HG03139 (cell line): ENCODE measurements at regions not wholly inside any gene's neighbourhood (a gene's known extent, or its start where the extent isn't known, plus 50 kb on each side); places are given as distances from the start of the nearest gene placed in this dataset.

Source experiments
- ATAC-seq: cut with Tn5 transposase; IDR thresholded peaks from one replicate; pipeline ENCODE4 v1.9.1; 2021; ENCODE audit not compliant: unreplicated experiment

DNA sequence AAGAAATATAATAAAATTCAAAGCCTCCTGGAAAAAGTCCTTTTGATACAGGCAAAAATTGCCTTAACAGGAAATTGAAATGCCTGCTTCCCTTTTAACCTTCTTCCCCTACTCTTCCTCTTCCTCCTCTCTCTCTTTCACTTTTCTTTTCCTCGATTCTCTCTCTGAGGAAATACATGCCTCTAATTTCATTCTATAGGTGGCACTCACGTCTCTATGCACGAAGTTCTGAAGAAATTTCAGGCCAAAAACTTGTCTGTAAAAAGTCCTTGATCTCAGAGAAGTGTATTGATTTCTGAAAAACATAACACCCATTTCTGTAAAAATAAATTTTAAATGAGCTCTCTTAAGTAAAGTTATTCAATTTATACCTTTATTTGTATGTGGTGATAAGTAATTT is 371.7 kb upstream of the IRX4 start:
- ATAC-seq = no peak

DNA sequence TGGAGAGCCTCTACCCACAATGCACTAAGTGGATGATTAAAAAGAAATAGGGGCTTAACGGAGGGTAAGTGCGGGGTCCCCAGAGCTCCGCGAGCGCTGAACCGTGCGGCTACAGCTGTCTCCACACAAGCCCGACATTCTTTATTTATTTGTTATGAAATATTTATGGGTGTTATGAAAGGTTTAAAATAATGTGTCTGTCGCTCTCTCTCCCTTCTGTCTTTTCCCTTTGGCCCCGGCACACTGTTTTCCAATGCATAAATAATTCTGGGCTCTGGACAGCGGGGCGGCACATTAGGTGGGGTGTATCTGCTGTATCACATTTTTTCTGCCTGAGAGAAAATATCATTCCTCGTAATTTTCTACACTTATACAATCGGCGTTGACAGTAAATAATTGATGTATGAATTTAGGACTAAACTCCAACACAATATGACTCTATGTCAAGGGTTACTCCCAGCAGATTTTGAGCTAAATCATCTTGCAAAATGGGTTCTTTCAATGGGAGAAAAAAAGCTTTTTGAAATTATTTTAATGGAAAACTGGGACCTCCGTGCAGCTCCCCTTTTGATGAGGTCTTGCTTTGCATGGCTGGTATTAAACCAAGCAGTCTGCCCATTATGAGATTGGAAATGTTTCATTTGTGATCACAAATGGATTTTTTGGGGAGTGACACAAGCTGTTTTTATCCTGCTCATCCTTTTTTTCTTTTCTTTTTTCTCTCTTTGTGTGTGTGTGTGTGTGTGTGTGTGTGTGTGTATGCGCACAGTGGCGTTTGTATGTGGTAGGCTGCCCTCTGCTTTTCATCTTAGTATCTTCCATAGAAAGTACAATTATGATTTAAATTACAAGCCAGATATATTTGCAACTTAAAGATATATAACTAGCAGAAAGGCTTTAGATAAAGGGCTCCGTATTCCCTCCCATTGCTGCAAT is 370.6 kb upstream of the IRX4 start:
- ATAC-seq = no peak

DNA sequence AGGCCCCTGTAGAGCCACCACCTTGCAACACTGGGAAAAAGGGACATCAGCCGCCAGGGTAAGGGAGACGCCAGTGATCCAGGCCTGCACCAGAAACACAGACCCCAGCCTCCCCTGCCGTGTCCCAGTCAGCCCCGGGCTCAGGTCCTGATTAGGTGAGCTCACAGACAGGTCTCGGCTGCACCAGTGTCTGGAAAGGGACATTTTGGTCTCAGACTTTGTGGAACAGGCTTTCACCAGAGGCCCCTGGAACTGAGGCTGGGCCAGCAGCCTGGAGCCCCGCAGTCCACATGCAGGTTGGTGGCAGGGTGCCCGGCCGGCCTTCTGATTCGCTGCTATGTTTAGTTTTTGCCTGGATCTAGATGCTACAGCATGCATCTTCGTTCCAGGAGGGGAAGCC is 369.0 kb upstream of the IRX4 start:
- ATAC-seq = no peak

DNA sequence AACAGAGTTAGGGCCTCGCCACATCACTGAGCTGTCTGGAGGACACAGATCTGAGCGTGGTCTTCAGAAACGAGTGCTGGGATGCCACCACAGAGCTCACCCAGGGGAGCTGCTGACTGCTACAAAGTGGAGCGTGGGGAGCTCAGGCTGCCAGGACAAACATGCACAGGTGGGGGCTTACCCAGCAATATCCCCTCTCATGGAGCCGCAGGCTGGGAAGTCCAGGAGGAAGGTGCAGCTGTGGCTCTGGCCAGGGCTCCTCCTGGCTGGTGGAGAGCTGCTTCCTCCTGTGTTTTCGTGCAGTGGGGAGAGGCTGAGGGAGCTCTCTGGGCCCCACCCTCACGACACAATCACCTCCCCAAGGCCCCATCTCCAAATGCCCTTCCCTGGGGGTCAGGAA is 368.6 kb upstream of the IRX4 start:
- no peak for ATAC-seq

DNA sequence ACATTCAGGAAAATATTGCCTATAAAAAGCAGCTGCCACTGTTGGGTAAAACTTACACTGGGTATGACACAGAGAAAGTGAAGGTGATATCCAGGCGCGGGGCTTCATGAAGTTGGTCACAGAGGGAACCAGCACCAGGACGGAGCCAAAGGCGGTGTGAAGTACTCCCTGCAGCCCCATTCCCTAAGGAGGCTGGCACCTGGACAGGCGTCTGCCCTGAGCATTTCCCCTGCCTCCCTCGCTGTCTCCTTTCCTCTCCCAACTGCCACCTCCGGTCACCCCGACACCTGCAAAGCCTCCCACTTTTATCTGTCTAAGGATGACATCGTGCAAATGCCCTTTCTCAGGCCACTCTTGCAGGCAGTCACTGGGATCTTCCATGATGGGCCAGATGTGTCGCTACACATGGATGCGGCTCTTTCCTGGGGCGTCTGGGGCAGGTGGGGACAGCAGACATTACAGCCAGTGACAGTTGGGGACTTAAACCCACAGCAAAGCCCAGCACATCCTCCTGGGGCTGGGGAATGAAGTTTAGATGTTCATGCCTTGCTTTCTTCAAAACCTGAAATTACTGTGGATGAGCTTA is 367.7 kb upstream of the IRX4 start:
- no peak for ATAC-seq

DNA sequence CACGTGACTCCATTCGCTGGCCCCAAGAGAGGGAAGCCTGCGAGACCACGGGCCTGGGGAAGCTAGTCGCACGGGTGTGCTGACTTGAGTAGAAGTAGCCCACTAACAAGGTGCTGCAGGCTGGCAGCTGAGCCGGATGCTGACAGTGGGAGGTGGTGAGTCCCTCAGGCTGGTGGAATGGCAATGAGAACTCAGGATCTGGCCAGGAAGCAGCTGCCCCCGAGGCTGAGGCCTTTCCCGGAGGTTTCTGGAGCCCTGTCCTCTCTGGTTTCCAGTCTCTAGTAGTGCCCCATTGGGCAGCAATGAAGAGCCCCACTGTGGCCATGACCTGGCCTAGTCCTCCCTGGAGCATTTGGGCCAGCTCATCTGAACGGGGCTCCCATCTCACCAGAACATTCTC is 366.7 kb upstream of the IRX4 start:
- no peak for ATAC-seq

DNA sequence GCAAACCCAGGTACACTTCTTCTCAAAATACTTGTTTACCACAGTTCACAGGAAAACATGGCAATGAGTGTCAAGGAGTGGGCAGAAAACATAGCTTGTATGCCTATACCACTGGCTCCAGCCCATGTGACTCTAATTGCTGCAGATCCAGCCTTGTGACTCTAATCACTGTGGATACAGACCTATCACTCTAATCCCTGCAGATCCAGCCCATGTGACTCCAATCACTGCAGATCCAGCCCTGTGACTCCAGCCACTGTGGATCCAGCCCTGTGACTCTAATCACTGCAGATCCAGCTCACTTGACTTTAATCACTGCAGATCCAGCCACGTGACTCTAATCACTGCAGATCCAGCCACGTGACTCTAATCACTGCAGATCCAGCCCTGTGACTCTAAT is 366.3 kb upstream of the IRX4 start:
- no peak for ATAC-seq

DNA sequence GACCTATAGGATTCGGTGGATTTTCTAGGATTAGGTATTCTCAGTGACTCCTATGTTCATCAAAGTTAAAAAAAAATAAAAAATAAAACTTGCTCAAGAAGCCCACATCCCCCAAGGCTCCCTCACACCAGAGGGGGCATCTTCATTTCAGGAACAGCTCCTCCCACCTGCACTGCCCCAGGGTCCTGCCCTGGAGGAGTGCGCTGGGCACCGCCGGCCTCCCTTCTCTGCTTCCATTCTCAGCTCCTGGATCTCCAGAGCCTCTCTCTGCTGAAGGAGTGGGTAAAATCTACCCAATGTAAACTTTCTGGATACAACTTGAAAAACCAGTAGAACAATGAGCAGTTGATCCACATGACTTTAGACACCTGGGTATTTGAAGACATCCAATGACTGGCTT is 359.8 kb upstream of the IRX4 start:
- ATAC-seq = no peak

DNA sequence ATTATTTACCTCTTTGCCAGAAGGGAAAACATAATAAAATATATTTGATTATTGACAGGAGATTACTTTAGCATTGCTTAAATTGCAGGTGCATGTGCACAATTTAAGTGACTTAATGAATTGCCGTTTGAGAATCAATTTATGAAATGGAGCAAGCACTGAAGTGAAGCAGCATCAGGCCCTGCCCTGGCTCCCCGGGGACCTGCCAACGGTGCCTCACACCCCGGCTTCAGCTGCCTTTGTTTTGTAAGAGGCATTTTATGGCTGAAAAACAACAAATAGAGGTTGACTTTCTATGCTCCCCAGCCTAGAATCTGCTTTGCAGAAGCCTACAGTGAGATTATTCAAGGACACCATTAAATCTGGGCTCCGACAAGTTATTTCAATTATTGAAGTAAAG is 359.1 kb upstream of the IRX4 start:
- no peak for ATAC-seq

DNA sequence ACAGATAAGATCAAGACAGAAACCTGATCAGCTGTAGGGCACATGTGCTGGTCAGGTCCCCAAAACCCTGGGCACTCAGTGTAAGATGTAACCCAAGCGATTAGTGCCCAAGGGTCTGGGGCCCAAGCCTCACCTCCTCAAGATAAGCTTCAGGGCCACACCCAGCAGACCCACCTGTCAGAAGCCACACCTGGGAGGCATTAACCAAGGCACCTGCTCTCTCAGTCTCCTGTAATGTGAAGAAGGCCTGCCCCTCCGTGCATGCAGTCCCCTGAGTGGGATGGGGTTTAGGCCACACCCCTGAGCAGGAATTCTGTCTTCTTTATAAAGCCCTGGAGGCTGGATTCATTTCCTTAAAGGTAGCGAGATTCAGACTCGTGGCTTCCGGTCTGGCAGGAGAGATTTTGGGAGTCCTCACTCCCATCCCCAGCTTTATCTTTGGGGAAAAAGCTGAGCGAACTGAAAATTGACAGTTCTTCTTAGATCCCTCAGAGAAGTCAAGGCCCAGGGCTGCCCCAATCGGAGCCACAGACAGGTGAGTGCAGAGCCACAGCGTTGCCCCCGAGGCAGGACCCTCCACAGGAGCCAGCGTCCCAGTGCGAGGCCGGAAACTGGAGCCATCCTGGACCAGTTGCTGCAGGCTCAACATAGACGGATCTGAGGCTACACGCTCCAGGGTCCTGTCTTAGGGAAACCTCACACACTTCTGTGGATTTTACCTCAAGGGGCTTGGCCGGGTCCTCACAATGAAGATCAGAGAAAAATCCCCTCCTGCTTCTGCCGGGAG is 357.6 kb upstream of the IRX4 start:
- no peak for ATAC-seq

DNA sequence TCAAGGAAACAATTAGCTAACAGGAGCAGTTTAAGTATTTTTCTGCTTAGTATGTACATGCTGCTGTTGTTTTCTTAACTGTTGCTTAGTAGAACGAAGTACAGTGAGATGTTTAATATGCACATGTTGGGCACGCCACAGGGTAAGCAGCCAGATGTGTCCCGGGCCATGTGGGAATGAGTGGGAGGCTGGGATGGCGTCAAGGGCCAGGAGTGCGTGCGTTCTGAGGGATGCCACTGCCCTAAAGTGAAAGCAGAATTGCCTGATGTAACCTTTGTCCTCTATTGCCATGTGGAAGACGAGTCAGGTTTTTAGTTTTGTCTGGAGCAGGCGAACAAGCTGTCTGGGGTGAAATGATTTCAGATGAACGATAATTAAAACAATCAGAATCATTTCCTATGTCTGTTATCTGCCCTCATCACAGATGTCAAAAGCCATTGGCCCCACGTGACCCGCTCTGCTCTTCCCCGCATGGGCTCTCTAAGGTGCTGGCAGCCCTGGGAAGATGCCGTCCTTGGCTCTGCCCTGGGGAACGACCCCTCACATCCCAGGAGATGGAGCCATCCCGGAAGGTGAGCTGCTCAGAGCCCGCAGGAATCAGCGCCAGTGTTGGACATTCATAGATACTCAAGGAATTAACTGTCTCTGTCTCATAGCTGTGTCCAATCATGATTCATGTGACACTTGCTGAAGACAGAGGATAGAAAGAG is 356.6 kb upstream of the IRX4 start:
- ATAC-seq = no peak

DNA sequence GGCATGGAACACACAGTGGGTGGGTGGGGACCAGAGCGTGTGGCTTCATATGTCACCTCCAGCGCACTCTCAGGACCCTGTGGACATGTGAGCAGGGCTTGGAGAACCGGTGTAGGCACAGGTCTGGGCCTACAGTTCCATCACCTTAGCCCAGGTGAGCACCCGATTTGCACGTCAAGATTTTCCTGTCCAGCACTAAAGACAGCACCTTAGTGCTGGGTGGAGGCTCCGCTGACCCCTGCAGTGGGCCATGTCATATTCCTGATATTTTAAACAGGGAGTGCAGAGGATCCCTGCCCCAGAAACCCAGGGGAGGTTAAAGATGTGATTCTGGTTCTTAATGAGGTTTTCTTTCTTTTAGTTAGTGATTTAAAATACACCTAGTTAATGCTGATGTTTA is 356.0 kb upstream of the IRX4 start:
- ATAC-seq = no peak

DNA sequence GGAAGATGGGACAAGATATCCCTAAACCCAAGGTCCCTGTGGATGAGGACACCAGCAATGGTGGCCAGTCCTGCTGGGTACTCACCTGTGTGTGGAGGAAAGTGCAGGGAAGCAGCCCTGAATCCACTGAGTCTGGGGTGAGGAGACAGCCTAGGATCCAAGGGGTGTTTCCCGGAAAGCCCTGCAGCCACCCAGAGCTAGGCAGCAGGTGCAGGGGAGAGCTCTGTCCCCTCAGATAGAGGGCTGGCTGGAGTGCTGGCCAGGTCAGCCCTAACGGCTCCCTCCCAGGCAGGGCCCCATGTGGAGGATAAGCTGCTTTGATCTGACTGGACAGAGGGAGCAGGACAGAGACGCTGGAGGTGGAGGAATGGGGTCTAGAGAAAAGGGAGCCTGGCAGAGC is 344.7 kb upstream of the IRX4 start:
- no peak for ATAC-seq

DNA sequence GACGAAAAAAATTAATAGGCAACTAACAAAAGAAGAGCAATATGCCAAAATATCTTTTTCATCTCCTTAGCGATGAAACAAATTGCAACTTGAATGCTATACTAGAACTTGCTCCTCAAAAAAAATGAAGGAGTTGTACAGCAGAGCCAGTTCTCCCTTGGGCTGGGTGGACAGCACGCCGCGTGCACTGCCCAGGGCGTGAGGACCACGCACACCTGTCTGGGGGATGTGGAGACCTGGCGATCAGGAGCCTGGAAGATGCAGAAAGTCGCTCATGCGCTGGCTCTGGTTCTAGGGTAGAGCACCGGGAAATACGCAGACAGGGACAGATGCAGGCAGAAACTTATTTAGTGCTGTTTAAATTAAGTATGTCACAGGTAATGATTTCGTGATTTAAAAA is 342.0 kb upstream of the IRX4 start:
- no peak for ATAC-seq

DNA sequence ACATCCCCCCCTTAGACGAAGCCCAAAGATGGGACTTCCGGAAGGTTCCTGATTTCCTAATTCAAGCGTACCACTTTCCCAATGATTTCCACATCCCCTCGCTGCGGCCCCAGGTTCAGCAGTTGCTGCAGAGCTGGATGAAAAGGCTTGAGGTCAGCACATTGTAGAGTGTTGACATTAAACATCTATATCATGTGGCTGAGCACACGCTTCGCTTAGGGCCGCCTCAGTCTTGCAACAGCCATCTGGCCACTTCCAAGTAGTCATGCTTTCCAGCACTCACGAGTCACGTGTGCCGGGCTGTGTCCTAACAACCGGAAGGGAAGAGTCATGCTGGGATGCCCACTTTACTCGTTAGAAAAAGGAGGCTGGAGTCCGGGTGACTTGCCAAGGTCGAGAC is 340.6 kb upstream of the IRX4 start:
- no peak for ATAC-seq

DNA sequence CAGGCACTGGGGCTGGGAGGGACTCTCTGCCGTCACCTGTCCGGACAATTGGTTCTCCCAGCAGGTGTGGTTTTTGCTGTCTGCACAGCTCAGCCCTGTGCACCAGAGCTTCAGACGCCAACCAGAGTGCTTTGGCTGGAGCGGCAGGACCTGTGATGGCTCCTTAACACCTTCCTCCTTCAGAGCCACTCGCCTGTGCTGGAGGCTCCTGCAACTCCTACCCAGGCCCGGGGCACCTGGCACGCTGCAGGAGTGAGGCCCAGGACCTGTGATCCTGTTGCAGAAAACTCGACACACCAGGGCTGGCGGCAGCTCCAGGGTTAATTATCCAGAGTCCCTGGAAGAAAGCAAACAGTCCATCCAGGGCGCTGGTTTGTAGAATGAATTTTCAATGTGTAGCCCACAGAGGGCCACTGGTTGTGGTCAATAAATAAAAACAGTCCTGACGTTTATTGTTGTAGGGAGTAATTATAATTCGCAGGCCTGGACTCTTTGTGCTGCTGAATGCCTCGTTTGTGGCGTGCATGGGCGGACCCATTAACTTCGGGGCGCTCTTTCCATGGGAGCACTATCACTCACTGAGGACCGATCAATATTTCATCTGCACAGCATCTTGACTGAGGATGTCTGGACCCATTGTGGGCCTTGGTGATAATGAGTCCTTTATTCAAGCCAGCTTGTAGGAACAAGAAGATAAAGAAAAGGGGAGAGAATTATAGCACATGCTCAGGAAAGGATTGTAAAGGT is 339.7 kb upstream of the IRX4 start:
- ATAC-seq = no peak

DNA sequence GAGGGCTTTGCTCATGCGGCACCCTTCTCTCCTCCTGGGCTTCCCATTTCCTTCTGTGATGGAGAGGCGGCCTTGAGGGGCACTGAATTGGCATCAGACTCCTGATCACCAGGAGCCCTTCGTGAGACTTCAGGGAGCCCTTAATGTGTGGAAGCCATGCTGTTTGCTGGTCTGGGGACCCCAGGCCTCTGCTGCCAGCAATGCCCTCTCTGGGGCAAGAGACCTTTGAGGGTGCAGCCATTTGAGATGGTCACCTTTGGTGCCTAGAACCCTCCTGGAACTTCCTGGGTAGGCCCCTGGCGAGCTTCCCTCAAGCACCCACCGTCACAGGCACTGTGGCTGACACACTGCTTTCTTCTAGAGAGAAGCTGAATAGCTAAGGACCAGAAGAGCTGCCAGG is 338.7 kb upstream of the IRX4 start:
- ATAC-seq = no peak

DNA sequence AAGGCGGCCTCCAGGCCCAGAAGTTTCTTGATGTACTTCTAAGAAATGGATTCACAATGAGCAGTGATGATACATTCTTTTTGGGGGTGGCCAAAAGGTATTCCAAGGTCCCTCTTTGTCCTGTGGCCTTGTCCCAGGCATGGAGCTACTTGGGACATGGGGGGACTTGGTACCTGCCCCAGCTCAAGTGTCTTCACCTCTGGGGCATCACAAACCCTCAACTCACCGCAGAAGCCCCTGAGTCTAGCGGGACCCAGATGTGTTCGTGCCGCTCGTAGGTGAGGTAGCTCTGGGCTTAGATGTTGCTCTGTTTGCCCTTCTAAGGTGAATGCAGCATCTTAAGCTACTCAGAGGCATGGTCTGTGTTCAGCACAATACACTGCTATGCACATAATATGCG is 338.0 kb upstream of the IRX4 start:
- no peak for ATAC-seq

DNA sequence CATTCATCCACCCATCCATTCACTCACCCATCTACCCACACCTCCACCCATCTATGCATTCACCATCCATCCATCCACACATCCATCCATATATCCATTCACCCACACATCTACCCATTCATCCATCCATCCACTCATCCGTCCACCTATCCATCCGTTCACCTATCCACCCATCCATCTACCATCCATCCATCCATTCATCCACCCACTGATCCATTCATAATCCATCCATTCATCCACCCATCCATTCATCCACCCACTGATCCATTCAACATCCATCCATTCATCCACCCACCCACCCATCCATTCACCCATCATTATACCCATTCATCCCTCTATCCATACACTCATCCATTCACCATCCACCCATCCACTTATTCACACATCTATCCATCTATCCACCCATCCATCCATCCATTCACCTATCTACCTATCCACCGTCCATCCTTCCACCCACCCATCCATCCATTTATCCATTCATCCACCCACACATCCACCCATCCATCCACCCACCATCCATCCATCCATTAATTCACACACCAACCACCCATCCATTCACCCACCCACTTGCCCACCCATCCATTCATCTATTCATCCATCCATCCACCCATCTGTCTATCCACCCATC is 336.5 kb upstream of the IRX4 start:
- no peak for ATAC-seq

DNA sequence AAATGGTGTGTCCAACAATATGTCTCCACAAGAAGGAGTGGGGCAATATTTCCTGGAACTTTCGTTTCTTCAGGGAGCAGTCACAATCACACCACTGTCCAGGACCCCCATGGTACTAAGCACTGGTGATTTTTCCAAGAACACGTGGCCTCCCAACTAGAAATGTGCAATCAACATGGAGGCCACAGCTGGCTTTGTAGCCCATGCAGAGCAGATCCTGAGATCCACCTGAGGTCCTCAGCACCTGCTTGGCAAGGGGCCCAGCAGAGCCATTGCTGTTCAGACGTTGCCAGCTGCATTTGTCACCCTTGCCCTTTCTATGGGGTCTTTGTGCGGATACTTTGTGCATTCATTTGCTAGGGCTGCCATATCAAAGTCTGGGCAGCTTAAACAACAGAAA is 334.5 kb upstream of the IRX4 start:
- no peak for ATAC-seq
